ENCODE measurements at regions not wholly inside any gene's neighbourhood (a gene's known extent, or its start where the extent isn't known, plus 50 kb on each side); places are given as distances from the start of the nearest gene placed in this dataset.

DNA sequence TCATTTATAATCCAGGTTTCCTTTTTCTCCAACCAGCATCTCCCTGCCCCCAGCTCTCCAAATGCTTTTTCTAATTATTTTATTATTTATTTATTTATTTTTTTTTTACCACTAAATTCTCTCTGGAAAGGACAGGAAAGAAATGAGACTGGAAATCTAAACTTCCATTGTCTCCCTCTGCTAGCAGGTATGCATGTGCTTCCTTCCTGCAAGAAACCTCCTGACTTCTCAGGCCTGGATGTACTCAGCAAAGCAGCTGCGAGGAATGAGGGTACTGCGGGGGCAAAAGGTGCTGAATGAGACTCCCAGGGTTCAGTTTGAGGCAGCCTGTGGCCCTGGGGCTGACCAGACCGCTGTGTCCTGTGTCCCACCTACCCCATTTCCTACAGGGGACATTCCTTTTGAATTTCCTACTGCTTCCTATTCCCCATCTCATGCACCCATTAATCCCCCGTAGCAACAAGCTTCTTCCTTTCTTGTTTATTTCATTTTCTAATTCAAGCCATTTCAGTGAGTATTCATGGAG lies 324.6 kb upstream of the IGFBP3 start:
- no peaks in the 10 kb centered on the region for H3K36me3 ChIP-seq (replicated peaks)
- no peaks in the 10 kb centered on the region for H3K27me3 ChIP-seq (replicated peaks)
- no peak for DNase-seq
- H3K27ac ChIP-seq = no peak overlapping the region
- in situ Hi-C loops (cut with HindIII; ENCODE audit: low pct_ligation_motif_present, low sequenced_read_pairs) = no loop called here
- H3K4me3 ChIP-seq (ENCODE audit: low read depth, low read length) = no peak overlapping the region
- TF ChIP-seq, protein P1, sequence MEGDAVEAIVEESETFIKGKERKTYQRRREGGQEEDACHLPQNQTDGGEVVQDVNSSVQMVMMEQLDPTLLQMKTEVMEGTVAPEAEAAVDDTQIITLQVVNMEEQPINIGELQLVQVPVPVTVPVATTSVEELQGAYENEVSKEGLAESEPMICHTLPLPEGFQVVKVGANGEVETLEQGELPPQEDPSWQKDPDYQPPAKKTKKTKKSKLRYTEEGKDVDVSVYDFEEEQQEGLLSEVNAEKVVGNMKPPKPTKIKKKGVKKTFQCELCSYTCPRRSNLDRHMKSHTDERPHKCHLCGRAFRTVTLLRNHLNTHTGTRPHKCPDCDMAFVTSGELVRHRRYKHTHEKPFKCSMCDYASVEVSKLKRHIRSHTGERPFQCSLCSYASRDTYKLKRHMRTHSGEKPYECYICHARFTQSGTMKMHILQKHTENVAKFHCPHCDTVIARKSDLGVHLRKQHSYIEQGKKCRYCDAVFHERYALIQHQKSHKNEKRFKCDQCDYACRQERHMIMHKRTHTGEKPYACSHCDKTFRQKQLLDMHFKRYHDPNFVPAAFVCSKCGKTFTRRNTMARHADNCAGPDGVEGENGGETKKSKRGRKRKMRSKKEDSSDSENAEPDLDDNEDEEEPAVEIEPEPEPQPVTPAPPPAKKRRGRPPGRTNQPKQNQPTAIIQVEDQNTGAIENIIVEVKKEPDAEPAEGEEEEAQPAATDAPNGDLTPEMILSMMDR (IDR thresholded peaks at IDR 0.05; ENCODE audit: low read depth, low read length, missing control alignments) = no peak

DNA sequence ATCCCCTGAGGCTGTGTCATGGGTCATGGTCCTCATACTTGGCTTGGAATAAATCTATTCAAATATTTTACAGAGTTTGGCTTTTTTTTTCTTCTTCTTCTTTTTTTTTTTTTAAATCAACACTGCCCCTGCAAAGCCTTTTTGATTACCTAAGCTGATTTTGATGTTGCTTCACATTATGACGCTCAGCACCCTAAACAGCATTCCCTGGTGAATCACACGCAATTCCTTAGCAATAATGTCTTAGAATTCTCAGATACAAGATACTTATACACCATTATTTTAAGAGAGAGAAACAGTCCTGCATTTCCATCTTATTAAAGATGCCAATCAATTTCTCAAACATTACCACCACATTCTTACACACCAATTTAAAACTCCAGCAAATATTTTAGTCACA lies 323.7 kb upstream of the IGFBP3 start:
- no peak for DNase-seq
- in situ Hi-C loops (cut with HindIII; ENCODE audit: low pct_ligation_motif_present, low sequenced_read_pairs) = no loop called here
- Histone ChIP-seq H3K36me3 (replicated peaks) (no peaks in the 10 kb centered on the region), H3K4me3 (ENCODE audit: low read depth, low read length) (no peak overlapping the region), H3K27ac (no peak overlapping the region), H3K27me3 (replicated peaks) (no peaks in the 10 kb centered on the region)
- TF ChIP-seq, protein P1 (IDR thresholded peaks at IDR 0.05; ENCODE audit: low read depth, low read length, missing control alignments) = no peak

DNA sequence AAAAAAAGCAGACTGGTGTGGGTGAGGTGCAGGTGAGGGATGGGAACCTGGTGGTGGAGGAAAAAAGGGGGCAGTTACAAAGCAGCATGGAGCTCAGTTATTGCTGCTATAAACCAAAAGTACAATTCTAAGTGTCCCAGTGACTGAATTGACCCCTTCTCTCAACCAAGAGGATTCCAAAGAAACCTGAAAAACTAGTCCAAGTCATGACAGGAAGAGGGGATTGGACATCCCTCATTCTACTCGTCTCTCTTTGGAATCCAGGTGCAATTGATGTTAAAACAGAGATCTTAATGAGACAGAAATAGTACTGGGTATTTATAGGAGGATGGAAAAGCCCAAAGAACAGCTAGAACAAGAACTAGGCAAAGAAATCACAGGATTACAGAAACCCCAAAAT lies 322.3 kb upstream of the IGFBP3 start:
- Histone ChIP-seq H3K27me3 (replicated peaks) (no peaks in the 10 kb centered on the region), H3K4me3 (ENCODE audit: low read depth, low read length) (no peak overlapping the region), H3K27ac (no peak overlapping the region), H3K36me3 (replicated peaks) (no peaks in the 10 kb centered on the region)
- DNase-seq = no peak
- TF ChIP-seq, protein P1 (IDR thresholded peaks at IDR 0.05; ENCODE audit: low read depth, low read length, missing control alignments) = no peak
- in situ Hi-C loops (cut with HindIII; ENCODE audit: low pct_ligation_motif_present, low sequenced_read_pairs) = no loop called here

DNA sequence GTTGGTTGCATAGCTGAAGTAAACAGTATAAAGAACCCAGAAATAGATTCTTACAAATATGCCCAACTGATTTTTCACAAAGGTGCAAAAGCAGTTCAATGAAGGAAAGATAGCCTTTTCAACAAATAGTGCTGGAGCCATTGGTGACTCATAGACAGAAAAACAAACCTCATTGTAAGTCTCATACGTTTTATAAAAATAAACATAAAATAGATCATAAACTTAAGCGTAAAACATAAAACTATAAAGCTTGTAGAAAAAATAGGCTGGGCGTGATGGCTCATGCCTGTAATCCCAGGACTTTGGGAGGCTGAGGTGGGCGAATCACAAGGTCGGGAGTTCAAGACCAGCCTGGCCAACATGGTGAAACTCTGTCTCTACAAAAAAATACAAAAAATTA lies 318.8 kb upstream of the IGFBP3 start:
- in situ Hi-C loops (cut with HindIII; ENCODE audit: low pct_ligation_motif_present, low sequenced_read_pairs) = no loop called here
- Histone ChIP-seq H3K27me3 (replicated peaks) (no peaks in the 10 kb centered on the region), H3K36me3 (replicated peaks) (no peaks in the 10 kb centered on the region), H3K27ac (no peak overlapping the region), H3K4me3 (ENCODE audit: low read depth, low read length) (no peak overlapping the region)
- no peak for DNase-seq
- TF ChIP-seq, protein P1 (IDR thresholded peaks at IDR 0.05; ENCODE audit: low read depth, low read length, missing control alignments) = no peak

DNA sequence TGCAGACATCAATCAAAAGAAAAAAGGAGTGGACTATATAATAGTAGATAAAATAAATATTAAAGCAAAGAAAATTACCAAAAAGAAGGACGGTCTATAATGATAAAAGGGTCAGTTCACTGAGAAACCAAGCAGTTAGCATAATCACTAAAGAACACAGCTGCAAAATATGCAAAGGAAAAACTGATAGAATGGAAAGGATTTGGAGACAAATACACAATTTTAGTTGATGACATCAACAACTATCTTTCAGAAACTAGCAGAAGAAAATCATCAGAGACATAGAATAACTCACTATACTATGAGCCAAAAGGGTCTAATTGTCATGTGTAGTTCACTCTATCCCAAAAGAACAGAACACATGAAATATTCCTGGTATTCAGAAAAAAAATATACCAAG lies 316.4 kb upstream of the IGFBP3 start:
- H3K4me3 ChIP-seq (ENCODE audit: low read depth, low read length) = no peak overlapping the region
- in situ Hi-C loops (cut with HindIII; ENCODE audit: low pct_ligation_motif_present, low sequenced_read_pairs) = no loop called here

More for the DNA sequence above, 316.4 kb upstream of the IGFBP3 start:
- no peaks in the 10 kb centered on the region for H3K27me3 ChIP-seq (replicated peaks)
- H3K27ac ChIP-seq = no peak overlapping the region
- no peak for DNase-seq
- TF ChIP-seq, protein P1 (IDR thresholded peaks at IDR 0.05; ENCODE audit: low read depth, low read length, missing control alignments) = no peak
- no peaks in the 10 kb centered on the region for H3K36me3 ChIP-seq (replicated peaks)

All from brain microvascular endothelial cell (primary cell).